Neural cell (in vitro differentiated cells): ENCODE measurements at regions not wholly inside any gene's neighbourhood (a gene's known extent, or its start where the extent isn't known, plus 50 kb on each side); places are given as distances from the start of the nearest gene placed in this dataset.

ENCODE experiments used
- H2AFZ ChIP-seq: fragments of 200-600, 300-800 bp; sonication (generic), shearing (Covaris generic); 2 replicates; pipeline ENCODE4 v1.6.0; 2014; ENCODE audit warnings: low read depth, mild to moderate bottlenecking, antibody characterized with exemption, low read length, moderate library complexity
- H3F3A ChIP-seq: fragments of 200-600 bp; shearing (Covaris generic); 2 replicates; pipeline ENCODE4 v1.6.1; 2016; ENCODE audit warnings: mild to moderate bottlenecking, moderate library complexity, mixed read lengths, antibody characterized with exemption, low read length; ENCODE audit not compliant: insufficient read depth, poor library complexity, severe bottlenecking
- H3K27ac ChIP-seq: fragments of 200-600, 300-800 bp; sonication (generic), shearing (Covaris generic); 2 replicates; pipeline ENCODE4 v1.5.1; 2014; ENCODE audit warnings: mild to moderate bottlenecking, low read length, moderate library complexity
- H3K27me3 ChIP-seq: fragments of 300-800, 200-600 bp; sonication (generic), shearing (Covaris generic); 2 replicates; pipeline ENCODE4 v1.6.0; 2014; ENCODE audit warnings: mild to moderate bottlenecking, low read depth, low read length, moderate library complexity; ENCODE audit not compliant: insufficient read depth
- H3K36me3 ChIP-seq: fragments of 300-800, 200-600 bp; sonication (generic), shearing (Covaris generic); 2 replicates; pipeline ENCODE4 v1.5.1; 2014; ENCODE audit warnings: mild to moderate bottlenecking, antibody characterized with exemption, low read length, moderate library complexity; ENCODE audit not compliant: insufficient read depth
- H3K4me2 ChIP-seq: fragments of 300-800, 200-600 bp; sonication (generic), shearing (Covaris generic); 2 replicates; pipeline ENCODE4 v1.6.0; 2014; ENCODE audit warnings: mild to moderate bottlenecking, low read length
- H3K4me3 ChIP-seq: fragments of 300-800, 200-600 bp; sonication (generic), shearing (Covaris generic); 2 replicates; pipeline ENCODE4 v1.5.1; 2014; ENCODE audit warnings: mild to moderate bottlenecking, low read length, moderate library complexity
- H3K79me2 ChIP-seq: fragments of 200-600 bp; shearing (Covaris generic); replicated peaks from 2 replicates; pipeline ENCODE4 v1.6.0; 2014; ENCODE audit warnings: mild to moderate bottlenecking, low read length, moderate library complexity; ENCODE audit not compliant: insufficient read depth
- H3K9ac ChIP-seq: fragments of 300-800, 200-600 bp; sonication (generic), shearing (Covaris generic); 2 replicates; pipeline ENCODE4 v1.6.1; 2016; ENCODE audit warnings: mild to moderate bottlenecking, low read length, mixed read lengths
- H3K9me2 ChIP-seq: fragments of 200-600 bp; shearing (Covaris generic); 2 replicates; pipeline ENCODE4 v1.6.1; 2016; ENCODE audit warnings: mild to moderate bottlenecking, low read length, mixed read lengths; ENCODE audit not compliant: insufficient read depth
- H3K9me3 ChIP-seq: fragments of 200-600, 300-800 bp; sonication (generic), shearing (Covaris generic); 2 replicates; pipeline ENCODE4 v1.6.1; 2016; ENCODE audit warnings: mild to moderate bottlenecking, mixed run types, low read length, moderate library complexity, mixed read lengths
- H4K20me1 ChIP-seq: fragments of 200-600 bp; shearing (Covaris generic); 2 replicates; pipeline ENCODE4 v1.6.1; 2016; ENCODE audit warnings: mild to moderate bottlenecking, mixed run types; ENCODE audit not compliant: insufficient read depth
- EP300 ChIP-seq: fragments of 450-650 bp; conservative IDR thresholded peaks from 2 replicates; pipeline ENCODE4 v1.6.1; 2014; ENCODE audit warnings: antibody characterized with exemption, mild to moderate bottlenecking, moderate library complexity; ENCODE audit not compliant: poor library complexity, severe bottlenecking
- EZH2 ChIP-seq: fragments of 200-600, 300-800 bp; shearing (Covaris generic), sonication (generic); IDR thresholded peaks from 2 replicates; pipeline ENCODE4 v1.6.1; 2014; ENCODE audit warnings: antibody characterized with exemption, low read length, borderline replicate concordance, mild to moderate bottlenecking; ENCODE audit not compliant: insufficient read depth, poor library complexity, severe bottlenecking
- MXI1 ChIP-seq: fragments of 450-650 bp; conservative IDR thresholded peaks from 2 replicates; pipeline ENCODE4 v1.6.1; 2014; ENCODE audit warnings: antibody characterized with exemption, mild to moderate bottlenecking; ENCODE audit not compliant: poor library complexity, severe bottlenecking
- POLR2AphosphoS5 ChIP-seq: IDR thresholded peaks from 2 replicates; pipeline ENCODE4 v1.6.1; 2012
- RAD21 ChIP-seq: fragments of 450-650 bp; conservative IDR thresholded peaks from 2 replicates; pipeline ENCODE4 v1.6.1; 2014; ENCODE audit warnings: antibody characterized with exemption, mild to moderate bottlenecking, moderate library complexity
- SMC3 ChIP-seq: fragments of 450-650 bp; conservative IDR thresholded peaks from 2 replicates; pipeline ENCODE4 v1.6.1; 2014; ENCODE audit warnings: antibody characterized with exemption, mild to moderate bottlenecking, moderate library complexity; ENCODE audit not compliant: poor library complexity
- TAF1 ChIP-seq: IDR thresholded peaks from 2 replicates; pipeline ENCODE4 v1.6.1; 2012; ENCODE audit warnings: low read depth
- TF ChIP-seq, protein P1 (sequence below): IDR thresholded peaks from 2 replicates; pipeline ENCODE4 v1.6.1; 2012; ENCODE audit warnings: borderline replicate concordance
- TF ChIP-seq, protein P2 (sequence below): fragments of 450-650 bp; IDR thresholded peaks from 2 replicates; pipeline ENCODE4 v1.5.1; 2014; ENCODE audit warnings: antibody characterized with exemption, mild to moderate bottlenecking, moderate library complexity; ENCODE audit not compliant: poor library complexity, severe bottlenecking

DNA sequence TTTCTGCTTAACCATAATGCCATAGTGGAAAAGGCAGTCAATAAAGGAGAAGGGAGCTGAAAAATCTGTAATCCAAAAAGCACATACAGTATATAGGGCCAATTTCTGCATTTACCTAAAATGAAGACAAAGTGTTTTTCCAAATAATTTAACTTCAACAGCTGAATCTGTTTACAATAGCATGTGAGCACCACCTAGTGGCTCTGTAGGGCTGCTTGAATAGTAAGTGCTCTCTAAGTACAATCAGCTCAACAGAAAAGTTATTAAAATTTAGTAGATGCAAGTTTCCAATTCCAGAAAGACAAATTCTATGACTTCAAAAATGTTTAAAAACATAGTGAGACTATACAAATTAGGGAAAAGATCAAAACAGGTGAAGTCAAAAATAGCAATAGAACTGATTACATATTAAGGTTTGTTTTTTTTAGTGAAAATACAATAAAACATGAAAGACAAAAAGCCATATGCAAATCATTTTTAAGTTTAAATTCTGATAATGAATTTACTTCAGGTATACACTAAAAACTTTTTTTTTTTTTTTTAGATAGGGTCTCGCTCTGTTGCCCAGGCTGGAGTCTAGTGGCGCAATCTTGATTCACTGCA lies 220.0 kb downstream of the SETD4 start:
- peak; percentile 89 for TF ChIP-seq SMC3
- TF ChIP-seq RAD21 = peak; percentile 90
- no peak for TF ChIP-seq EP300
- TF ChIP-seq, protein P1, sequence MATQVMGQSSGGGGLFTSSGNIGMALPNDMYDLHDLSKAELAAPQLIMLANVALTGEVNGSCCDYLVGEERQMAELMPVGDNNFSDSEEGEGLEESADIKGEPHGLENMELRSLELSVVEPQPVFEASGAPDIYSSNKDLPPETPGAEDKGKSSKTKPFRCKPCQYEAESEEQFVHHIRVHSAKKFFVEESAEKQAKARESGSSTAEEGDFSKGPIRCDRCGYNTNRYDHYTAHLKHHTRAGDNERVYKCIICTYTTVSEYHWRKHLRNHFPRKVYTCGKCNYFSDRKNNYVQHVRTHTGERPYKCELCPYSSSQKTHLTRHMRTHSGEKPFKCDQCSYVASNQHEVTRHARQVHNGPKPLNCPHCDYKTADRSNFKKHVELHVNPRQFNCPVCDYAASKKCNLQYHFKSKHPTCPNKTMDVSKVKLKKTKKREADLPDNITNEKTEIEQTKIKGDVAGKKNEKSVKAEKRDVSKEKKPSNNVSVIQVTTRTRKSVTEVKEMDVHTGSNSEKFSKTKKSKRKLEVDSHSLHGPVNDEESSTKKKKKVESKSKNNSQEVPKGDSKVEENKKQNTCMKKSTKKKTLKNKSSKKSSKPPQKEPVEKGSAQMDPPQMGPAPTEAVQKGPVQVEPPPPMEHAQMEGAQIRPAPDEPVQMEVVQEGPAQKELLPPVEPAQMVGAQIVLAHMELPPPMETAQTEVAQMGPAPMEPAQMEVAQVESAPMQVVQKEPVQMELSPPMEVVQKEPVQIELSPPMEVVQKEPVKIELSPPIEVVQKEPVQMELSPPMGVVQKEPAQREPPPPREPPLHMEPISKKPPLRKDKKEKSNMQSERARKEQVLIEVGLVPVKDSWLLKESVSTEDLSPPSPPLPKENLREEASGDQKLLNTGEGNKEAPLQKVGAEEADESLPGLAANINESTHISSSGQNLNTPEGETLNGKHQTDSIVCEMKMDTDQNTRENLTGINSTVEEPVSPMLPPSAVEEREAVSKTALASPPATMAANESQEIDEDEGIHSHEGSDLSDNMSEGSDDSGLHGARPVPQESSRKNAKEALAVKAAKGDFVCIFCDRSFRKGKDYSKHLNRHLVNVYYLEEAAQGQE = no peak
- TF ChIP-seq MXI1 = no peak
- TF ChIP-seq EZH2 = no peak
- no peak for TF ChIP-seq POLR2AphosphoS5
- TF ChIP-seq, protein P2, sequence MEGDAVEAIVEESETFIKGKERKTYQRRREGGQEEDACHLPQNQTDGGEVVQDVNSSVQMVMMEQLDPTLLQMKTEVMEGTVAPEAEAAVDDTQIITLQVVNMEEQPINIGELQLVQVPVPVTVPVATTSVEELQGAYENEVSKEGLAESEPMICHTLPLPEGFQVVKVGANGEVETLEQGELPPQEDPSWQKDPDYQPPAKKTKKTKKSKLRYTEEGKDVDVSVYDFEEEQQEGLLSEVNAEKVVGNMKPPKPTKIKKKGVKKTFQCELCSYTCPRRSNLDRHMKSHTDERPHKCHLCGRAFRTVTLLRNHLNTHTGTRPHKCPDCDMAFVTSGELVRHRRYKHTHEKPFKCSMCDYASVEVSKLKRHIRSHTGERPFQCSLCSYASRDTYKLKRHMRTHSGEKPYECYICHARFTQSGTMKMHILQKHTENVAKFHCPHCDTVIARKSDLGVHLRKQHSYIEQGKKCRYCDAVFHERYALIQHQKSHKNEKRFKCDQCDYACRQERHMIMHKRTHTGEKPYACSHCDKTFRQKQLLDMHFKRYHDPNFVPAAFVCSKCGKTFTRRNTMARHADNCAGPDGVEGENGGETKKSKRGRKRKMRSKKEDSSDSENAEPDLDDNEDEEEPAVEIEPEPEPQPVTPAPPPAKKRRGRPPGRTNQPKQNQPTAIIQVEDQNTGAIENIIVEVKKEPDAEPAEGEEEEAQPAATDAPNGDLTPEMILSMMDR = peak; percentile 91
- Histone ChIP-seq H2AFZ (no peak overlapping the region), H3K4me3 (no peak overlapping the region), H3K9ac (no peak overlapping the region), H4K20me1 (no peaks in the 10 kb centered on the region), H3K4me2 (no peak overlapping the region), H3K27me3 (no peaks in the 10 kb centered on the region), H3K36me3 (no peaks in the 10 kb centered on the region), H3K9me2 (no peaks in the 10 kb centered on the region), H3K9me3 (no peaks in the 10 kb centered on the region), H3F3A (no peaks in the 10 kb centered on the region), H3K79me2 (no peaks in the 10 kb centered on the region), H3K27ac (no peak overlapping the region)

DNA sequence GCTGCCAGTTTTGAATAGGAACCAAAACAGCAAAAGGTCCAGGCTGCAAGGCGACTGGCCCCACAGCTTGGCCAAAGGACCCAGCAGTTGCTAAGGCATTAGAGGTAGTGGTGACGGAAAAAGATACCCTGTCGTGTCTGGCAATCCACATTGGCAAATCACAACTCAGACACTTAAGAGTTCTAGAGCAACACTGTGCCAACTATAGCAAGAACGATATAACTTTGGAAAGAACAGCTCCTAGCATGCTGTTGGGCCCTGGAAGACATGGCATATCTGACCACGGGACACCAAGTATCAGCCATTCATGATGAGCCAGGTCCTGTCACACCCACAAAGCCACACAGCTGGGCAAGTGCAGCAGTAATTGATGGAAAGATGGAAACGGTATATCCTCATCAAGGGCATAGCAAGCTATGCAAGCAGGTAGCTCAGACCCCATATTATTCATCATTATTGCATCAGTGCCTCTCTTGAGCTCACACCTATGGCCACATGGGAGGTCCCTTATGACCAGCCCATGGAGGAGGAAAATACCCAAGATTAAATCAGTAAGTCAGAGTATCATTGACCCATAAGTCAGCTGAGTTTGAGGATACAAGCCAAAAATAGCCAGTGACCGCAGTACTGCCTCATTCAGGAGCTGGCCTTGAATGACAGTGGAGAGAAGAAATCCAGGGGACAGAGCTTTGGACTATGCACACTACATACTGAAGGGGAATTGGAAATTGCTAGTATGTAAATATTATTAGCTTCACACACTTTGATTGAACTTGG lies 221.2 kb downstream of the SETD4 start:
- no peak overlapping the region for H2AFZ ChIP-seq
- no peak for TF ChIP-seq MXI1
- TF ChIP-seq SMC3 = no peak
- TF ChIP-seq, protein P1 = no peak
- TF ChIP-seq TAF1 = no peak
- no peak for TF ChIP-seq EZH2
- no peak for TF ChIP-seq POLR2AphosphoS5
- no peak for TF ChIP-seq EP300
- TF ChIP-seq, protein P2 = no peak
- TF ChIP-seq RAD21 = no peak

More for the DNA sequence above, 221.2 kb downstream of the SETD4 start:
- Histone ChIP-seq H3K79me2 (no peaks in the 10 kb centered on the region), H3K4me2 (no peak overlapping the region), H3K9me2 (no peaks in the 10 kb centered on the region), H3K9ac (no peak overlapping the region), H3K27me3 (no peaks in the 10 kb centered on the region), H3F3A (no peaks in the 10 kb centered on the region), H3K4me3 (no peak overlapping the region), H3K9me3 (no peaks in the 10 kb centered on the region), H3K36me3 (no peaks in the 10 kb centered on the region), H4K20me1 (no peaks in the 10 kb centered on the region), H3K27ac (no peak overlapping the region)
